HFFc6 (cell line): ENCODE measurements at regions not wholly inside any gene's neighbourhood (a gene's known extent, or its start where the extent isn't known, plus 50 kb on each side); places are given as distances from the start of the nearest gene placed in this dataset.

Source experiments
- DNase-seq: peaks from one replicate; pipeline ENCODE4 v3.0.0-alpha.2; 2018
- H3K27ac Mint-ChIP-seq: 2 replicates; pipeline ENCODE4 v1.8.0; 2020; ENCODE audit warnings: mild to moderate bottlenecking, mixed read lengths
- H3K27me3 Mint-ChIP-seq: 2 replicates; pipeline ENCODE4 v1.8.0; 2021; ENCODE audit warnings: mild to moderate bottlenecking, moderate library complexity, mixed read lengths; ENCODE audit not compliant: insufficient read depth
- H3K36me3 Mint-ChIP-seq: 2 replicates; pipeline ENCODE4 v1.8.0; 2021; ENCODE audit warnings: low read depth, mixed read lengths
- H3K4me1 Mint-ChIP-seq: 2 replicates; pipeline ENCODE4 v1.8.0; 2020; ENCODE audit warnings: low read depth, mixed read lengths
- H3K4me3 Mint-ChIP-seq: 2 replicates; pipeline ENCODE4 v1.8.0; 2020; ENCODE audit warnings: mild to moderate bottlenecking, moderate library complexity, mixed read lengths
- H3K9me3 Mint-ChIP-seq: 2 replicates; pipeline ENCODE4 v1.8.0; 2020; ENCODE audit warnings: mild to moderate bottlenecking, mixed read lengths
- TF ChIP-seq, protein P1 (sequence below): fragments of 200-600 bp; sonication (generic); IDR thresholded peaks from 2 replicates; pipeline ENCODE4 v1.5.0; 2021; ENCODE audit warnings: antibody characterized with exemption, mild to moderate bottlenecking

DNA sequence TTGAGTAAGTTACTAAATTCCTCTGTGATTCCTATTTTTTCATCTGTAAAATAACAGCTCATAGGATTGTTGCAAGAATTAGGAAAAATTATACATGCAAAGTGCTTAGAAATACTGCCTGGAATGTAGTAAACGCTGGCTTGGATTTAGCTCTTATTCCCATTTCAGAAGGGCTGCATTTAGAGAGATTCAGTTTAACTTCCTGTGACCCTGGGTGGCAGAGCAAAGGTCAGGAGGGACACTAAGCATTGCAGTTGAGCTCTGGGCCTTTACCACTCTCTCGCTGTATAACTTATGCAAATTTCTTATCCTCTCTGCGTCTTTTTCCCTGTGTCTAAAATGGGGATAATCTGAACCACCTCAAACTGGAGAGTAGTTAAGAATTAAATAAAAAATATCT lies 241.0 kb upstream of the POU3F1 start:
- DNase-seq: no peak
- no peaks in the 10 kb centered on the region; the same call in 1 of the 2 replicates for H3K9me3 Mint-ChIP-seq
- no peaks in the 10 kb centered on the region for H3K36me3 Mint-ChIP-seq
- H3K4me1 Mint-ChIP-seq: no peaks in the 10 kb centered on the region
- TF ChIP-seq, protein P1, sequence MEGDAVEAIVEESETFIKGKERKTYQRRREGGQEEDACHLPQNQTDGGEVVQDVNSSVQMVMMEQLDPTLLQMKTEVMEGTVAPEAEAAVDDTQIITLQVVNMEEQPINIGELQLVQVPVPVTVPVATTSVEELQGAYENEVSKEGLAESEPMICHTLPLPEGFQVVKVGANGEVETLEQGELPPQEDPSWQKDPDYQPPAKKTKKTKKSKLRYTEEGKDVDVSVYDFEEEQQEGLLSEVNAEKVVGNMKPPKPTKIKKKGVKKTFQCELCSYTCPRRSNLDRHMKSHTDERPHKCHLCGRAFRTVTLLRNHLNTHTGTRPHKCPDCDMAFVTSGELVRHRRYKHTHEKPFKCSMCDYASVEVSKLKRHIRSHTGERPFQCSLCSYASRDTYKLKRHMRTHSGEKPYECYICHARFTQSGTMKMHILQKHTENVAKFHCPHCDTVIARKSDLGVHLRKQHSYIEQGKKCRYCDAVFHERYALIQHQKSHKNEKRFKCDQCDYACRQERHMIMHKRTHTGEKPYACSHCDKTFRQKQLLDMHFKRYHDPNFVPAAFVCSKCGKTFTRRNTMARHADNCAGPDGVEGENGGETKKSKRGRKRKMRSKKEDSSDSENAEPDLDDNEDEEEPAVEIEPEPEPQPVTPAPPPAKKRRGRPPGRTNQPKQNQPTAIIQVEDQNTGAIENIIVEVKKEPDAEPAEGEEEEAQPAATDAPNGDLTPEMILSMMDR: no peak
- H3K4me3 Mint-ChIP-seq: no peak overlapping the region
- H3K27ac Mint-ChIP-seq: no peak overlapping the region
- H3K27me3 Mint-ChIP-seq: peaks cover 8% of the 10 kb centered on the region

DNA sequence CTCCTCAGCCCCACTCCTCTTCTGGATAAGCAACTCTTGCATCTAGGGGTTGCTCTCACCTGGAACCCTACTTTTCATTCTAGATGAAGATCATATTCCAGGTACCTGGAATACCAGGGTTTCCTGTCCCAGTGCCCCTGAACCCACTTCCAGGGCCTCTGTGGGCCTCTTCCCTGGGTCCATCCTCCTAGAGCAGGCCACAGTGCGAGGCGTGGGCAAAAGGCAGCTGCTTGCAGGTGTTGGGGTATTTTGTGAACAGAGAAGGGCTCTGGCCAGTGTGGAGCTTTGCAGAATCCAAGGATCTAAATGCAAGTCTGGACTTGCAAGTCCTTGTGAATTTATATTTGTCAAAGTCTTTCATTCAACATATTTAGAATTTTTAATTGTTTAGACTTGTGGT lies 240.4 kb upstream of the POU3F1 start:
- no peak for DNase-seq
- no peak overlapping the region for H3K27ac Mint-ChIP-seq
- no peaks in the 10 kb centered on the region; the same call in 1 of the 2 replicates for H3K9me3 Mint-ChIP-seq
- H3K27me3 Mint-ChIP-seq: peaks cover 11% of the 10 kb centered on the region
- H3K4me3 Mint-ChIP-seq: no peak overlapping the region
- H3K36me3 Mint-ChIP-seq: no peaks in the 10 kb centered on the region
- H3K4me1 Mint-ChIP-seq: no peaks in the 10 kb centered on the region
- TF ChIP-seq, protein P1: no peak

DNA sequence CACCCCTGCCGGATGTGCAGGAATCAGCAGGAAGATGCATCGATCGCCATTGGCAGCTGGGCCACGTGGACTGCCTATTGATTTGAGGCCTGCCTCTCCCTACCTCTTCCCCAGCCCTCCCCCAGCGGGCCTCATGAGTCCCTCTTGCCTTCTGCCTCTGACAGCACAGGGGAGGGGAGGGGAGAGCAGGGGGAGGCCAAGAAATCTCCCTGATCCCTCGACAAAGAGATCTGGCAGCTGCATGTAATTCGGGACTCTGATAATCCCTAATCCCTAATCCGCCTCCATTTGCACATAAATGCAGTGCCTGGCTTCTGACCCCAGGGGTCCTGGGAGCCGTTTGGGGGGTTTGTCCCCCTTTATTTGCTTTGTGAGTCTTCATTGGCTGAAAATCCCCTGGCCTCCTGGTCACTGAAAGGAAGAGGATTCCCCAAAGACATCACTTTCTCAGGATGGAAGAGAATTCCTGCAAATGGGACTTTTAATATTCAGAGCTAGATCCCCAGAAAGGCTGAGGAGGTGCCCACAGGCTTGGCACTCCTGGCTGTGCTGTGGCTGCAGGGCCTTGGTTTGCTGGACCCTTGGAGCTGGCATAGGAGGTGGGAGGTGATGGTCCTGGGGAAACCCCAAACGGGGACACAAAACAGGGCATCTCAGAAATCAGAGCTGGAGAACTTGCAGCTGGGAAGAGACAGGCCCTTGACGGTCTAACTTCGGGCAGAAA lies 239.4 kb upstream of the POU3F1 start:
- DNase-seq: no peak
- Mint-ChIP-seq H3K4me3 (no peak overlapping the region), H3K9me3 (no peaks in the 10 kb centered on the region; the same call in 1 of the 2 replicates), H3K36me3 (no peaks in the 10 kb centered on the region), H3K4me1 (no peaks in the 10 kb centered on the region), H3K27me3 (peaks cover 11% of the 10 kb centered on the region), H3K27ac (no peak overlapping the region)
- TF ChIP-seq, protein P1: no peak

DNA sequence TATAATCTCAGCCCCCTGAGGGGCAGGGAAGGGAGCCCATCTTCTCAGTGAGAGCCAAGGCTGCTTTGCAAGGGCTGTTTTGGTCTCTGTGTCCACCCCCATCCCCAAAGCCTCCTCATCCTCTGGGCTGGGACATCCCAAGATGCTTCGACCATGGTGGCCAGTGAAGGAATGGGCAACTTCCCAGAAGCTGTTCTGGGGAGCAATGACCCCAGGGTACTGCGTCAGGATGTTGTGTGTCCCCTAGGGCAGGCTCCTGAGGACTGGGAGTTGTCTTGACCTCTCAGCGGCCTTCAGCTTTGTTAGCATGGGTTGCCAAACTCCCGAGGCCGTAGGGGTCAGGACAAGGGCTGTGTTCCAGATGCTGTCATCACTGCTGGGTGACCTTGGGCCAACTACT lies 238.4 kb upstream of the POU3F1 start:
- Mint-ChIP-seq H3K9me3 (peaks cover under 1% of the 10 kb centered on the region; the same call in 1 of the 2 replicates), H3K36me3 (no peaks in the 10 kb centered on the region), H3K27ac (no peak overlapping the region), H3K4me1 (no peaks in the 10 kb centered on the region), H3K27me3 (peaks cover 9% of the 10 kb centered on the region), H3K4me3 (no peak overlapping the region)
- no peak for DNase-seq
- TF ChIP-seq, protein P1: no peak

DNA sequence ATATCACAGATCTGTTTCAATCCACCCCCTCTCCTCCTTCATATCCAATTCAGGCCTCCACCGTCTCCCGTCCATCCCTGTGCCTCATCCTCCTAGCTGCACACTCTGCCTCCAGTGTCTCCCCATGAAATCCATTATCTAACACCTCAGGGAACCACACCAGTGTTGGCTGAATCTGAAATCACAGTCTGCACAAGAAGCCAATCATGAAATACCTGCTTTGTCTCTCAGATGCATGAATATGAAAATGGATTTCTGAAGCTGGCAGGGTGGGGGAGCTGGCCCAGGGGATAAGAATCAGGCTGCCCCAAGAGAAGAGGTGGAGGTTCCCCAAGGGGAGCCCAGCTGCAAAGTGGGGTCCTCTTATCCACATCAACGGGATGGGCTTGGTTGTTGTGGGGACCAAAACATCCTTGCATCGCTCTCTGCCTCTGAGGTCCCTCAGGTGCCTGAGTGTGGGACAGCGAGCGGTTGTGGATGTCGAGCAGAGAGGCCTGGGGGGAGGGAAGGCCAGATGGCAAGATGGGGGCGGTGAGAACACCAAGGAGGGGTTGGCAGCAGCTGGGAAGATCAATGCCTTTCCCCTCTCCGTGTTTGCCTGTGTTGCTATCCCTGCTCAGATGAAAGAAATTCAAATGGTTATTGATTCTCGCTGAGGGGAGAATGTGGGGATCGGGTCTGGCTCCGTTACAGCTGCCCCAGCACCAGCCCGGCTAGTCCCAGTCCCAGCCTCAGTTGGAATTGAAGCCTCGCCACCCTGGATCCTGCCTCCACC lies 237.3 kb upstream of the POU3F1 start:
- Mint-ChIP-seq H3K27me3 (peaks cover 7% of the 10 kb centered on the region), H3K27ac (no peak overlapping the region)

More for the DNA sequence above, 237.3 kb upstream of the POU3F1 start:
- peaks cover 10% of the 10 kb centered on the region for H3K9me3 Mint-ChIP-seq
- no peak overlapping the region for H3K4me3 Mint-ChIP-seq
- no peaks in the 10 kb centered on the region; the same call in 1 of the 2 replicates for H3K36me3 Mint-ChIP-seq
- no peak for DNase-seq
- TF ChIP-seq, protein P1: no peak
- no peaks in the 10 kb centered on the region for H3K4me1 Mint-ChIP-seq
